NCI-H1436 treated with DMSO at 0.1 percent for 48 hours (cell line): ENCODE measurements at regions not wholly inside any gene's neighbourhood (a gene's known extent, or its start where the extent isn't known, plus 50 kb on each side); places are given as distances from the start of the nearest gene placed in this dataset.
"Not testable (repeated sequence)": the region's sequence is repeated elsewhere in the genome, so short reads cannot be mapped to it uniquely, and the experiment has no call there.

Experiments
- DNase-seq: peaks from one replicate; lab custom pipeline; 2025; lab: John Stamatoyannopoulos, UW

- no peak for DNase-seq
Observed at GRCh38 chr13:97520061-97520460, 86.1 kb downstream of the RAP2A start.

DNA sequence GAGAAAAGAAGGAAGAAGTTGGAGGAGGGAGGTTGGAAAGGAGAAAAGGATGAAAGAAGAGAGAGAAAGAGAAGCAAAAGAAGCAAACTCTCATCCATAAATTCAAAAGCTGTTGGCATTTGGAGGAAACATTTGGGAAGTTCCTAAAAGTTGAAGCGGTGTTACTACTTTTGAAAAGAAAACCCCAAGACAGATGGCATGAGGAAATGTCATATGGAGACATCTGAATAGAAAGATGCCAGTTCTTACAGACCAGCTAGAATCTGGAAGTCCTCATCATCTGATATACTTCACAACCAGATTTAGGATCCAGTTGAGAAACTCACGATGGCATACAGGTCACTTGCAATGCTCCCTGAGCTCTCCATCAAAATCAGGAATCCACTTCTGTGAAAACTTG is 86.9 kb downstream of the RAP2A start:
- DNase-seq: no peak

DNA sequence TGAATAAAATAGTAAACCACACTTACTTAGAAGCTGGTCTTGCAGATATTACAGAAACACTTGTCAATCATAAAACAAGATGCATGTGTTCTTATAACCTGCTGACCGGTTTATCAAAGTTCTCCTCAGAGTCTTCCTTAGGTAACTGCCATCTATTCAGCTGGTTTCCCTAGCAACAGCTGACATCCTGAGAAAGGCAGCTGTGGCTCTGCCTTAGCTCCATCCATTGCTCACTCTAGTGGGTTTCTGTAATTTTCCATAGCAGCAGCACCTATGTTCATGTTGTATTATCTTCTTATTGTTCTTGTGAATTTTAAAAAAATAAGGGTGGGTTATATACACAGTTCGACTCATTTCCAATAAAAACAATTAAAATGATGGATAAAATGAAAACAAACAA is 87.8 kb downstream of the RAP2A start:
- no peak for DNase-seq

- DNase-seq: no peak
Observed at GRCh38 chr13:97522243-97522642, 88.3 kb downstream of the RAP2A start.

GRCh38 chr13:97526556-97526955 is 92.6 kb downstream of the RAP2A start:
- no peak for DNase-seq

DNA sequence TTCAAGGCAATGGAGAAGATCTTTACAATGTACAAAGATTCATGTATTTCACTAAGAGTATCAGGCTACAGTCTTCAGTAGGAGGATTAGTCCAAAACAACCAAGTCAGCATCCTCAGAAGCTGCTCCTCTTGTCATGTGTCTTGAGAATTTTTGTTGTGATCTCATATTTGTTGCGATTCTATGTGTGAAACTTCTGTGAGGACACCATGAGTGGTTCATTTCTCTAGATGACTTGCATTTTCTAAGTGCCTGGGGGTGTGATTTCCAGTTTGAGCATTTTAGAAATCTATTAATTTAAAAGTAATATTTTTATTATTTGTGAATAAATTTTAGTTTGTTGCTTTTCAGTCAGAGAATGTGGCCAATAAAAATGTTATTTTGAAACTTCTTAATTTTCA is 94.5 kb downstream of the RAP2A start:
- DNase-seq: no peak

DNA sequence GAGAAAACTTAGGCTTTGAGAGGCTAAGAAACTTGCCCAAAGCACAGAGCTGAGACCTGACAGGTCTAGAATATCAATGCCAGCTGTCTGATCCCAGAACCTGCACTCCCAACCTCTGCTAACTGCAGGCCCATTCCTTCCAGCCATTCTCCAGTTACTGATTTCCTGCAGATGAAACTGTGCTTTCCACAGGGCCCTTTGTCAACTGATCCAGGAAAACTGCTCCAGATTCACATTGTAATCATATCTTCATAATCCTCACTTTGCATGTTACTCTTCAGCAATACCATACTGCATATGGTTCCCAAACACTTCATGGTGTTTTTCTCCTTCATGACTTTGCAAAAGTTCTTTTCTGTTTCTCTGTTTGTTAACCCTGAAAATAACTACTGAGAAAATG is 100.6 kb downstream of the RAP2A start:
- no peak for DNase-seq

DNA sequence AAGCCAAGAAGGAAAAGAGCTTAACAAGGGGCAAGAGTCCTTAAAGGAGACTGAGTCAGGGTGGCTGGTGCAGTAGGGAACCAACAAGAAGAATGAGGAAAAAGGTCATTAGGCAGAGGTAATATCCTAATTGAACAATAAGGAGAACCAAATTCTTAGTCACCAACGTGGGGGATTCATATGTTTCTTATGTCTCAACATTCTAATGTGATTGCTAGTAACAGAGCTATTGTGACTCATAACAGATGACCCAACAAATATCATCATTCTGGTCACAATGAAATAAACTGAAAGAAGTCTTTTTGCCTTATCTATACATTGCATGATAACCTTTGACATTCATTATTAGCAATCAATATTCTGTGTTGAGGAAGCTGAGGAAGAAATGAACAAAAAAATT is 101.6 kb downstream of the RAP2A start:
- DNase-seq: no peak

DNA sequence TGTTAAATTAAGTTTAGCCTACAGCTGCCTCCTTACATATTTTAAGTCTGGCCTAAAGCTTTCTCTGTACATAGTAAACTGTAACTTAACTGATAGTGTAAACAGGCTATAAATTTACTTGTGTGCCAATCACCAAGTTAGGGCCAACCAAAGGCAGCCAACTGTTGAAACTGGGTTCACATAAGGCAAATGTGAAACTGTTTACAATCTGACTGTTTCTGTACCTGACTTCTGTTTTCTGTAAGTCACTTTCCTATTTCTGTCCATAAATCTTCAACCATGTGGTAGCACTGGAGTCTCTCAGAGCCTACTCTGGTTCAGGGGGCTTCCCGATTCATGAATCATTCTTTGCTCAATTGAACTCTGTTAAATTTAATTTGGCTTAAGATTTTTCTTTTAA is 103.1 kb downstream of the RAP2A start:
- DNase-seq: no peak

DNA sequence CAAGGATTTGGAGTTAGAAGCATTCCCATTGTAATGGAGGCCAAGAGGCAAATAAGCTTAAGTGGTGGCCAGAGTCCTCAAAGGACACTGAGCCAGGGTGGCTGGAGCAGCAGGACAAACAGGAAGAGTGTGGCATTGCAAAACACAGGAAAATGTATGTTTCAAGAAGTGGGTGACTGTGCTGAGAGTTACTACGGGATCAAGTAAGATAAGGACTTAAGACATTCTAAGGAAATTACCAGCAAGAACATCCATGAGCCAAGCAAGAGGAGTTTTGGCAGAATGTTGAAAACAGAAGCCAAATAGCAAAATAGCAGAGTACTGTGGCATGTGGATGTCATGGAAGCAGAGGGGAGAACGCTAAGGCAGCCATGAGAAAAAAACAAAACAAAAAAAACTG is 104.2 kb downstream of the RAP2A start:
- no peak for DNase-seq

DNA sequence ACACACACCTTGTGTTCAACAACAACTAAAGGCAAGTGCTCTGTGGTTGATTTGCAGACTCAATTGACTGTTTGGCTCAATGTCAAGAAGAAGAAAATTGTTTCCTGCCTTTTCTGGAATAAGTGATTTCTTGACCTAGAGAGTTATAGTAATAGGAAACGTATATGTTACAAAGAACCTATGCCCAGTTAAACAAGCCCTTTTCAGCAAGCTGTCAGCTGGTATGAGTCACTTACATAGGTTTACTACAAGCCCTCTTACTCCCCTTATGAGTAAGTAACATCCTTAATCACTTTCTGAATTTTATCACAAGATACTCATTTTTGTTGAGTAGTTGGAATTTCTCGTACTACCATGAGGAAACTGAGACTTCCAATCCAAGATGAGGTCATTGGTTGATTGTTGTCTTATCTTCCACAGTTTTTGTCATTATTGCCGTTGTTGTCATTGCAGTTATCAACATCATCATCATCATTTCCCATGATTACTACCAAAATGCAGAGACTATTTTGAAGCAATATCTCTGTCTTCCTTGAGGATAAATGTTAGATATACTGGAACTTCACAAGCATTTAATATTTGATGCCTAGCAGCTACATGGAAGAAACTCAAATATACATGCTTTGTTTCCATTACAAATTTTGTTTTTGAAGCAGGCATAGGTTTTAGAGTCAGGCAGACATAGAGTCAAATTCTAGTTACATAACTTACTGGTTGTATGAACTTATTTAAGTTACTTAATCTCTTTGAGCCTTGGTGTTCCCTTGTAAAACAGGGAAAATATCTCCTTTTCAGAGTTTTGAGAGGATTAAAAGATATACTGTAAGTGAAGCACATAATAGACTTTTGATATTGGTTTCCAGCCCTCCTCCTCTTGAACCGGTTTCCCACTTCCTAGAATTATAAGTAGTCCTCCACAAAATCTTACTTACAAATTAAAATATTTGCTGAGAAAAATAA is 106.0 kb downstream of the RAP2A start:
- no peak for DNase-seq

- DNase-seq: no peak
Observed at GRCh38 chr13:97540696-97541095, 106.7 kb downstream of the RAP2A start.

GRCh38 chr13:97542102-97542685 is 108.2 kb downstream of the RAP2A start:
- no peak for DNase-seq

- DNase-seq: no peak
Observed at GRCh38 chr13:97544031-97544765, 110.2 kb downstream of the RAP2A start.

DNA sequence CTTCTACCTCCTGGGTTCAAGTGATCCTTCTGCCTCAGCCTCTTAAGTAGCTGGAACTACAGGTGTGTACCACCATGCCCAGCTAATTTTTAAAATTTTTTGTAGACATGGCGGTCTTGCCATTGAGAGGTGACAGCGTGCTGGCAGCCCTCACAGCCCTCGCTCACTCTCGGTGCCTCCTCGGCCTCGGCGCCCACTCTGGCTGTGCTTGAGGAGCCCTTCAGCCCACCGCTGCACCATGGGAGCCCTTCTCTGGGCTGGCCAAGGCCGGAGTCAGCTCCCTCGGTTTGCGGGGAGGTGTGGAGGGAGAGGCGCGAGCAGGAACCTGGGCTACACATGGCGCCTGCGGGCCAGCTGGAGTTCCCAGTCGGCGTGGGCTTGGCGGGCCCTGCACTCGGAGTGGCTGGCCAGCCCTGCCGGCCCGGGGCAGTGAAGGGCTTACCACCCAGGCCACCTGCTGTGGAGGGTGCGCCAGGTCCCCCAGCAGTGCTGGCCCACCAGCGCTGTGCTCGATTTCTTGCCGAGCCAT is 111.1 kb downstream of the RAP2A start:
- DNase-seq: not testable (repeated sequence)

DNA sequence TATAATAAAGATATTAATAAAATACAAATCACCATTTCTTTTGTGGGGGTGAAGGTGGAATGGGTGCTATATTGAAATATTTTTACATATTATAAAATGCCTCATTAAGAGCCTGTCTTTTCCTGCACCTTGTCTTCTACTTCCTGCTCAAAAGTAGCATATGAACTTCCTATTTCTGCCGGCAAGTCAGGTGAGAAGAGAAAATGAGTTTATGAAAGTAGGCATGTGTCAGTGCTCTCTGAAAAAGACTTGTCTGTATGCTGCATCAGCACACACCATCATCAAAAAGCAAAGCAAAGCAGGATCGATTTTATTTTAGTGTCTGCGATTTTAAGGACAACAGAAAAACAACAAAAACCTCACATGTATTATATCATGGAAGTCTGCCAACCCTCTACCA is 114.2 kb downstream of the RAP2A start:
- DNase-seq: no peak

DNA sequence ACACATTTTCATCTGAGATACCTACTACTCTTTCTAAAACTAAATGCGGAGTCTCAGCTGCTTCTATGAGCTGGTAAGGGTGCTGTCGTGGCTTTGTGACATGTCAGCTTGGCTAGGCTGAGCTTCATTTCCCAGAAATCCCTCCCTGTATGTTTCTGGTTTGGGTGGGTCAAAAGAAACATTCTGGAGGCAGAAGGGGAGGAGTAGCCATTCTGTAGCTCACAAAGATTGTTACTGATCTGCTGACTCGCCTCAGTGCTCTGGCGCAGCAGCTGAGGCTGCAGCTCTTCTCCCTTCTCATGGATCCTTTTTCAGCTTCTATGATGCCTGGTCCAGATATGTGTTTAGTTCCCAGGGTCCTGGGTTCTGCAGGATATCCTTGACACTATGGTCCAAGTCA is 114.7 kb downstream of the RAP2A start:
- no peak for DNase-seq

GRCh38 chr13:97549201-97549600 is 115.2 kb downstream of the RAP2A start:
- no peak for DNase-seq

DNA sequence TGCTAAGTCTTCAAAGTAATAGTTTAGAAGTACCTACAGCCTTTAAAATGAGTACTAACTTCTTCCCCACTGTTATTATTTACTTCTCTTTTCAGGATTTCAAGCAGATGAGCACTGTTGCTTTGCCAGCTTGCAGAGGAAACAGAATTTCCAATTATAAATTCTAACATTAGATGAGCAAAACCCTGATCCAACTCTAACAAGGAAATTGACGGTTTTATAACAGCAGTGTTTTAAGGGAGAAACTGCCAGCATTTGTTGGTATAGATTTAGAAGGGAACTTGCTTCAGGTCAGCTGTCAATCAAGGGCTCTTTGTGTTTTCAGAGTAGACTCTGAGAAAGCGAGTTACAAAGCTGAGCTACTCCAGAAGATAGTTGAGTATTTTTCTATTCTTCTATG is 120.5 kb downstream of the RAP2A start:
- DNase-seq: no peak

DNA sequence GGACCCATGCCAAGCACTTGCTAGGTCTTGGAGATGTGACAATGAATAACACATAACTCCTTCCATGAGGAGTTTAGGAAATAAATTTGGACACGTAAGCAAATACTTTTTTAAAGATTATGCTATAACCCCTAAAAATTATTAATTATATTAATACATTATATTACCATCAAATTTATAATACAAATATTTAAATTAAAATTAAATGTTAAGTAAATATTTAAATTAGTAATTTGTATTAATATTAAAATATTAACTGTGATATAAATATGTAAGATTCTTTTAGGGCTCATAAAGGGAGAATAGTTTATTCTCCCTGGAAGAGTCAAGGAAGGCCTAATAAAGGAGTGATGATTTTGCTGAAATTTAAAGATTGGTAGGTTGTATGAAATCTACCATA is 121.1 kb downstream of the RAP2A start:
- no peak for DNase-seq

- DNase-seq: no peak
Observed at GRCh38 chr13:97559030-97559429, 125.1 kb downstream of the RAP2A start.

- no peak for DNase-seq
Observed at GRCh38 chr13:97559981-97560380, 126.0 kb downstream of the RAP2A start.

DNA sequence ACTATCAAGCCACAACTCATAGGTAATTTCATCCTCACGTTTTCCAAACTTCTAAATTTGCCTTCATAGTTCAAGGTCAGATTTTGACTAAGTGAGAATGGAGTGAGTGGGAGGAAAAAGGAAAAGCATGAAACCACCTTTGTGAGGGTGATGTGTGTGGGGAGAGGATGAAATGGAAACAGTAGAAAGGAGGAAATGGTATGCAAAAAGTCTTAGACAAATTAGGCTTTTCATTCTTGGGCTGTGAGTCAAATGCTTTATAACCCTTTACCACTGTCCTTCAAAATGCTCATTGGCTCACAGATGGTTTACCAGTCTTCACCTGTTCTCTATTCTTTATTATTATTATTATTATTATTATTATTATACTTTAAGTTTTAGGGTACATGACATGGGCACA is 127.2 kb downstream of the RAP2A start:
- DNase-seq: no peak
